NOMO-1 treated with dmso at 0.1 percent for 144 hours (cell line): ENCODE measurements at regions not wholly inside any gene's neighbourhood (a gene's known extent, or its start where the extent isn't known, plus 50 kb on each side); places are given as distances from the start of the nearest gene placed in this dataset.

Experiments used
- DNase-seq: peaks from one replicate; lab custom pipeline; 2025; ENCODE audit not compliant: unreplicated experiment; lab: John Stamatoyannopoulos, UW

DNA sequence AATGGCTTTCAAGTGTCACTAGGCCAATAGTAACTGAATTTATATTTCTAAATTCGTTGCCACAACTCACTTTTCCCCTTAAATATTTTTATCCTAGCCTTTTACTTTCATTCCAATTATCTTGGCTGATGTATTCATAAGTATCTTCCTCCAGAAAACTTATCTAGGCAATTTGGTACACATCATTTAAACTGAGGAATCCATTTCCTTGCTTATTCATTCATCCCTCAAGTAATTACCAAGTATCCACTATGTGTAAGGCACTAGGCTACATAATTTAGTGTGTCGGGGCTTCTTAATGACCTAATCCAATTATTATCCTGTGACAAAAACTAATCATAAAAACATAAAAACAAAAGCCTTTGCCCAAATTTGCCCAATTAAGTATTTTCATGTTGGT is 258.3 kb upstream of the TCF21 start:
- DNase-seq = no peak

DNA sequence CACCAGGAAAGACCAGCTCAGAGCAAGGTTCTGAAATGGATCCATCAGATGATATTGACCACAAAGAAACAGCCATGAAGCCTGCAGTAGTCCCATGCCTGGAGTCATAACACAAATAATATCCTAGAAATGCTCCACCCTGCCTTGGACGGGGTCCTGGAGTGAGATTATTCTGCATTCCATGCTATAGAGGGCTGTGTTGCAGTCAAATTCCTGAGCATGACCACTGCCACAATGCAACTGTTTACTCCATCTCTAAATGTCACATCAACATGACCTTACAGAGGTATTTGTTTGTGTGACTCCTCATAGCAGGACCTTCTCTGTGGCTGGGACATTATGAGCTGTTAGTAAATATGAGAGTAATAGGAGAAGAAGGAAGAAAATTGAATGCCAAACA is 257.5 kb upstream of the TCF21 start:
- no peak for DNase-seq

DNA sequence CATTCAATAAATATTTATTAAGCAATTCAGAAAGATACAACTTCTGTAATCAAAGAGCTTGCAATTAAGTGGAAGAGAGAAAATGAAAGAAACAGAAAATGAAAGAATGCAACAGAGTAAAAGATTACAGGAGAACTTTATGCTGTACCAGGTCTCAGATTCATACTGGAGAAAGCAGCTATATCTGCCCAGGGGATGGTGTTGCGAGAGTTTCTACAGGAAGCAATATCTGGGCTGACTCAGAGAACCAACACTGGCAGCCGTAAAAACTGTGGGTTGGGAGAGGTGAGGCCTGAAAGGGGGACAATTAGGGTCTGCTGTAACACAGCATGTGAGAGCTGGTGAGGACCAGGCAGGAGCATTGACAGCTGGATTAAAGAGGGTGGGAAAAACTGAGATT is 256.7 kb upstream of the TCF21 start:
- no peak for DNase-seq

DNA sequence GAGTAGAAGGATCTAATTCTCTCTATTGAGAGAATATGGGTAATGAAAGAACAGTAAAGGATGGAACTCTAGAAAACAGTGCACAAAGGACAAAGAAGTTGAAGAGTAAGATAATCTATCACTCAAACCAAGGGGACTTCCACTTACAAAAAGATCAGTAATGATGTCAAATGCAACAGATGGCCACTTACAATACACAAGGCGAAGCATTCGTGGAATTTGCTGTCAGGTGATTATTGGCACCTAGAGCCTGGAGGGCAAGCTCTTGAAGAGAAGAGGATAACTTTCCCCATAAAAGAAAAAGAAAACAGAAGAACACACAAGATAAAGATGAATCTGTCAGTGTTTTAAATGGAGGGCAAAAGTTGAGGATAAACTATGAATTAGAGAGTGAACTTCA is 256.0 kb upstream of the TCF21 start:
- DNase-seq = no peak

DNA sequence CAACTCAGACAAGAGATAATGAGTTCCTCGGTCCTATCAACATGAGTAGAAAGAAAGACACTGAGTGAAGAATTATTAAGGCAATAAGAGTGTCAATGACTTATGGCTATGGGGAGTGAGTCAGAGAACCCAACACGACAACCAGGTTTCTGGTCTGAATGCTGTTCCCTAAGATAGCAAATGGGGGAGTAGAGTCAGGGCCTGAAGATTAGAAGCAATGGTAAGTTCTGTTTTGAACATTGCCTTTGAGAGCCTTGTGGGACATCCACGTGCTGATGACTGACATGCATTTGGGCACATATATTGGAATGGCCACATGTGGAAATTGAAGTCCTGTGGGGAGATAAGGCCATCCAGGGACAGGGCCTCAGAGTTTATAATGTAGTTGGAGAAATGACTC is 254.4 kb upstream of the TCF21 start:
- DNase-seq = no peak

DNA sequence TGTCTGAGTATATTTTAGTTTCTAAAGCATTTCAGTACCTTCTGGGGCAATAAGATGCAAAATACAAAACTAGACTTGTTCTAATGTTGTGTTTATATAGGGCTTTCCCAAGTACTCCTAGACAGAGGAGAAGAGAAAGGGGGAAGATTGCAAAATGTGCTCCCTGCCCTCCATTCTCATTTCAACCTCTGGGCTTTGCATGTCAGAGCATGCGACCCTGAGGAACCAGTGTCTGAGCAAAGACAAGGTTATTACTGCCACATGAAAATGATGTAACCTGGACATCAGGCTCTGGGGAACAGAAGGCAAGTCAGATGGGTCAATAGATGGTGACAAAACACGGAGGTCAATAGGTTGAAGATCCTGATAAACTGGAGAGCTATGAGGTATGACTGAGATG is 253.5 kb upstream of the TCF21 start:
- no peak for DNase-seq

DNA sequence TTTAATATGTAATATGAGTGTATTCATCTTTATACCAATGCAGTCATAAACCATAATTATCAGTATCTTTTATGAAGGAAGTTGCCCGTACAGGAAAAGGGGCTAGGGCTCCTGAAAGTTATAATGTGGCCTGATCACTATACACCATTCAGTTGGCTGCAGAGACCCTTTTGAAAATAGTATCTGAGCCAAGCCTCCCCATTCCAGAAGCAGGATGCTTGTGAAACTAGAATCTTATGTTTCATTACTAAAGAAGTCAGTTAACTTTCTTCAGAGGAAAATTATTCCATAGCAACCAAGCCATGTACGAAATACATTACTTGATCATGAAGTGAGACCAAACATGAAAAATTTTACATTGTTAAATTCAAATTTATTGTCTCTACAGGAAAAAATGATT is 251.5 kb upstream of the TCF21 start:
- DNase-seq = no peak

DNA sequence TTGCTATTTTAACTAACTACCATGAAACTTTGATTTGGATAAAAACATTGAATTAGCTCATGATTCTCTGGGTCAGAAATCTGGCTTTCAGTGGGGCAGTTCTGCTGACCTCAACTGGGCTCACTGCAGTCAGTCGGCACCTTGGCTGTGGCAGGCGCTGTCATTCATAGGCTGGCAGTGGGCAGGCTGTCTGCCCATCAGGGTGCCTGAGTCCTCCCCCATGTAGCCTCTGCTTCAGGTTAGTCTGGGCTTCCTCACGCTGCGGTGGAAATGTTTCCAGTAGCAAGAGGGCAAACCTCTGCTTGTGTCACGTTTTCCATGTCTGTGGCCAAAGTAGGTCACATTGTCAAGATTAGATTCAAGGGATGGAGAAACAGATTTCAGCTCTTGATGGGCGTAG is 251.0 kb upstream of the TCF21 start:
- DNase-seq = no peak

DNA sequence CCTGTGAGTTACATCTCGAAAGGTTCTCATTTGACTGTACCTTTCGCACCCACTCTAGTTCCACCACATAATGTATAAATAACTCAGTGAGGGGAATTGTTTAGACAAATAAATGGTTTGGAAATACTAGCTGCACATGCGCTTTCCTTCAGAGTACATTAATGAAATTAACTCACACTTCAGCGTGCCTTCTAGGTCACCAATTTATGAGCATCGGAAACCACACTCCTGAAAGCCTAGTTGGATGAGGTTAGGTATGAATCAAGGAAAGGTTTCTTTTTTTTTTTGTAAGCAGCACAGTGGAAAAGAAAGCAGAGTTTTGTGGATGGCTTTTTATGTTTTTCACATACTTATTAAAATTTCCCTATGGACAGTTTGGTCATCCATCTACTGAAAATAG is 247.8 kb upstream of the TCF21 start:
- DNase-seq = no peak

DNA sequence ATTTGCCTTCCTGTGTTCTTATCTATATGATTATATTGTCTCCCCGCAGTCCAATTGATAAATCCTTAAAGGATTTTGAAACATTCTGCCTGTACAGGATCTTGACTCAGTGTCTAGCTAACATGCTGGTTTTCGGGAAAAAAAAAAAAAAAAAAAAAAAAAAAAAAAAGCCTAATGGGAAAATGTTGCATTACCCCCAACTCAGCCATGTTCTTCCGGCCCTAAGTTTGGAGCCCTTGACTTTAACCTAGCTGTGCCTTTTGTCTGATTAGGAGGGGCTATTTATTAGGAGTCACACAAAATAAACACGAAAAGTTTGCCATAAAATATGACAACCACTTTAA is 244.4 kb upstream of the TCF21 start:
- no peak for DNase-seq

DNA sequence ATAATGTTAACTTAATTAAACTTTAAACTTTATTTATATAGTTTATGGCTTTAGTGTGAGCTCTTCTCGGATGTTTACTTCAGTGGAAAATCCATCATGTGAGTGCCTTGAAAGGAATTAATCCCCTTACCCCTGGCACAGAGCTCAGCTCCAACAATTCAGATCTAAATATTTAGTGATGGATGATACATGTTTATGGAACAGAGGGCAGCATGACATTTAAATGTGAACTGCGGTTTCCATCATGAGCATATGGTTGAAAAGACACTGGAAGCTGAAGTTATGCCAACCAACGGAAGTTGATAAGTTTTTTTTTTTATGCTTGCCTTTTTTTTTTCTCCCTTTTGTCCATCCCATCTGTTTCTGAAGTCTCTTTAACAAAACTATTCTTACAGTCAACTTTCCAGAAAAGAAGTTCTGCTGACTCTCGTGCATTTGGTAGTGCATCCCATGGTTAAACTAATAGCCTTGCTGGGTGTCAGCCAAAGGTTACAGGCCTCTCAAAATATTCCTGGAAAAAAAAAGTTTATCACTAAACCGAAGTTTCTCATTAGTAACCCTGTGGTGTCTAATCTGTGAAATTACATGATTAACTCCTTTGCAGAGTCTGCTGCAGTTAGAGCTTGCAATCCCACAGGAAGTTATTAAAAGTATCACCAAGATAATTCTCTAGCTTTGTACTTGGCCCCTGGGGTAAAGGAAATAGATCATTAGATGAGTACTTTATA is 243.9 kb upstream of the TCF21 start:
- DNase-seq = no peak

DNA sequence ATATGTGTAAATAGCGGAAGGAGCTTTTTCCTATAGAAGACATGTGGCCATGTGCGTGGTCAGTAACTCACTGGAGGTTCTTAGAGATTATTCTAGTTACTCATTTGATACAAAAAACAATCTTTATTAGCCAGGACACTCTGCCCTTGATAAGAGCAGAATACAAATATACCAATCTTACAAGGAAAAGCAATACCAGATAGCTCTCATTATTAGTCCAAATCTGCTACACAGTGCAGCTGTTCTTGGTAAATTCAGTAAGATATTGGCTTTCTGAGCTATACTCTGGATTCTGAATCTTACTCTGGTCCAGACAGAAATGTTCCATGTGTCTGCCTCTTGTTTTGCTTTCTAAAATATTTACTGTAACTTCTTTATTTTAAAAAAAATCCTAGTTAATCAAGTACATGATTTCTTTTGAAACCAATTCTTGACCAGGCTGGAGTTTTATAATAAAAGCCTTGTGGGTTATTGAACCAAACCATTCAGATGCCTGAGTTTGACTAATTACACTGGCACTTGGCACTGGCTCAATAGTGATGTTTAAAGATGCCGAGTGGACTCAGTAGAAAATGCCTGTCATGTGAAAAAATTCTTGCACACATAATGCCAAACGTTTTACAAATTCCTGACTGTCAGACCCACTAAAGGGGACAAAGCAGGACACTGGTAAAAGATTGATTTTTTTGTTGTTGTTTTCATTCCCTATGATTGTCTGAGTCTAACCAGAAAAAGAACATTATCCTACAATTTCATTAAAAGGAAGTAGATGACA is 242.8 kb upstream of the TCF21 start:
- DNase-seq = no peak

DNA sequence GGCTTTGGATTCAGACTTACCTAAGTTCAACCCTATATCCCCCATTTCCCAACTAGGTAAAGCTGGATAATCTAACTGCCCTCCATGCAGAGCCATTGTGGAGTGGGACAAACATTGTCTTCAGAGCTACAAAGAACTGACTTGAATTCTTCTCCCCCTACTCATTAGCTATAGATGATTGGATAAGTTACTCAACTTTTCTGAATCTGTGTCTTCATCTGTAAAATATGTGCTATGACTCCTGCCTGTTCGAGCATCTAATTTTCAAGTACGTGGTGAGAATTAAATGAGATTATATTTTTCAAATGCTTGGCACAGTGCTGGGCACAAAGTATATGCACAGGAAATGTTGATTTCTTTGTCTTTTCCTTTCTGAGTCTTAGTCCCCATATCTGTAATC is 240.3 kb upstream of the TCF21 start:
- no peak for DNase-seq

DNA sequence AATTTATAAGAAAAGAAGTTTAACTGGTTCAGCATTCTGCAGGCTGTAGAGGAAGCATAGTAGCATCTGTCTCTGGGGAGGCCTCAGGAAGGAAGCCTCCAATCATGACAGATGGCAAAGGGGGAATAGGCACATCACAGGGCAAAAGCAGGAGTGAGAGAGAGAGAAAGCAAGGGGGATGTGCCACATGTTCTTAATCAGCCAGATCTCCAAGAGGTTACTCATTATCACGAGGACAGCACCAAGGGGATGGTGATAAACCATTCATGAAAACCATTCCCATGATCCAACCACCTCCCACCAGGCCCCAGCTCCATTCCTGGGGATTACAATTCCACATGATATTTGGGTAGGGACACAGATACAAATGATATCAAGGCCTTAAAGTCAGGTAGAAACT is 217.5 kb upstream of the TCF21 start:
- DNase-seq = no peak

DNA sequence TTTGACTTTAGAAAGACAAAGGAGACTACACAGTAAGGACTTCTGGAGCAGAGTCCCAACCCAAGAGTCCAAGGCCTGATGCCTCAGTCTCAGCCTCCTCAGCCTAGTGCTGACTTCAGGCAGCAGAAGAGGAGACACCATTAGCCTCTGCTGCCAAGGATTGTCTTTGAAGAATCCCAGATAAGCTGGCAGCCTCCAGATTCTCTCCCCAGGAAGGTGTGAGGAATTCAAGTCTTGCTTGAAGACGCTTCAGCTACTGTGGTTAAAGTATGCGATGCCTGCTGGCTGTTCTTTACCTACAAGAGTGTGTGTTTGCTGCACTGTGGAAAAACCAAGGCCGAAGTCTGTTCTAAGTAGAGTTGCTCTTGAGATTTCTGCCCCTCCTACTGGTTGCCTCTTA is 215.9 kb upstream of the TCF21 start:
- DNase-seq = no peak

DNA sequence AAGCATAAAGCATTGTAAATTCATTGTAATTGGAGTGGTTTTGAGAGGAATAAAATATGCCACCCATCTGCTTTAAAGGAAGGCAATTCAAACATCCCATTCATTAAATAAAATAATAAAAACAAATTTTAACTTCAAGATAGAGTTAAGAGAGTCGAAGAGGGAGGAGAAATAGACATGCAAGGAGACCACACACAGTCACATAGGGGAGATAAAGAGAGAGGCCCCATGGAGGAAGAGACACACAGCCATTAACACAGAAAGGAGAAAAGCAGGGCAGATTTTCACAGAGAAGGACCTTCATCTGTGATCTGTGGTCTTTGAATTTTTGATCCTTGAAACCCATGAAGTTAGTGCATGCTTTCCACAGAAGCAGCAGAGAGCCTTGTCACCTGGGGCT is 214.3 kb upstream of the TCF21 start:
- no peak for DNase-seq

DNA sequence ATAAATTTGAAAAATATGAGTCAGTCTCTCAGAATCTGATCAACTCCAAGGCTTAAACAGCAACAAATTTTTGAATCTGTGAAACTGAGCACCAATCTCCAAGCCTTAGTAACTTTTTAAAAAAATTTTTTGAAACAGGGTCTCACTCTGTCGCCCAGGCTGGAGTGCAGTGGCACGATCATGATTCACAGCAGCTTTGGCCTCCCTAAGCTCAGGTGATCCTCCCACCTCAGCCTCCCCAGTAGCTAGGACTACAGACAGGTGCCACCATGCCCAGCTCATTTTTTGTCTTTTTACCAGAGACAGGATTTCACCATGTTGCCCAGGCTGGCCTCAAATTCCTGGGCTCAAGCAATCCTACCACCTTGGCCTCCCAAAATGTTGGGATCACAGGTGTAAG is 207.9 kb upstream of the TCF21 start:
- DNase-seq = no peak

DNA sequence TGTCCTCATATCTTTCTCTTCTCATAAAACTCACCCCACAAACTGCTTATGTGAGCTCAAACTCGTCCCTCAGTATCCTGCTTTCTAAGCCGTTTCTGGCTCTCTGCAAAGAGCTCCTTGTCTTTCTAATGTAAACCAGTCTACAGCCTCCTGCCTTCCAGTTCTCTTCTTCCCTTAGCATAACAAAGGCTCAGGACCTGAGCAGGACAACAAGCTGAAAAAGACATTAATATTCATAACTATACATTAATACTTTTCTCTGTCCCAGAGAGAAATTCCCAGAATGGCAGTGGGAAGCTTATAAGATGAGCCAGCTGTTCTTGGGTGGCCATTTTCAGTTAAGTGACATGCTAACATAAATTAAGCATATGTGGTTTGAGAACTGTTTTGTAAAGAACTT is 207.0 kb upstream of the TCF21 start:
- DNase-seq = no peak

DNA sequence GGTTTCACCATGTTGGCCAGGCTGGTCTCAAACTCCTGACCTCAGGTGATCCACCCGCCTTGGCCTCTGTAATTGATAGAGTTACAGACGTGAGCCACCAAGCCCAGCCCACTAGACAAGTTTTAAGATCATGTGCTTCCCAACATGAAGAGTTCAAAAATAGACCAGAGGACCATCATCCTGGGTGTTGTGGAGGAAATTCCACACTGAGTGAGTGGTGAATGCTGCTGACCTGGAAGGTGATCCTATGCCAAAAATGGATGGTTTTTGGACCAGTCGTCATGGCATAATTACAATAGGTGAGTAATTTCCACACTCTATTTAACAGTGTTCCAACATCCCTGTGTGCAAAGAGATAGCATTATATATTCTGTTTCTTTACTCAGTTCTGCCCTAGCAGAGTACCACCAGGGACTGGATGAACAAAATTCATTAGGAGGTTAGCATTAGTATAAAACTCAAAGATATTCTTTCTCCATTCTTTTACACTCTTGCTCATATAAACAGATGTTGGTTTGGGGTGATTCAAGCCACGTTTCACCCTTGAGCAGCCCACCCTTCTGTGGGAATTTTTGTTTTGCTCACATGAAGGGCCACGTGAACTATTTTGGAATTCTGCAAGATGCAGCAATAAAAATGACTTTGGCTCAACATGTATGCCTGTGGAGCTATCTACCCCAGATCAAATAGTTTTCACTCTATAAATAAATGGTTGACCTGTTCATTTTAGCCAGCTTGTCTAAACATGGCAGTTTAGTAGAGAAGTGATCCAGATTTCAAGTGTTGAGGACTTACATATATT is 206.2 kb upstream of the TCF21 start:
- no peak for DNase-seq

DNA sequence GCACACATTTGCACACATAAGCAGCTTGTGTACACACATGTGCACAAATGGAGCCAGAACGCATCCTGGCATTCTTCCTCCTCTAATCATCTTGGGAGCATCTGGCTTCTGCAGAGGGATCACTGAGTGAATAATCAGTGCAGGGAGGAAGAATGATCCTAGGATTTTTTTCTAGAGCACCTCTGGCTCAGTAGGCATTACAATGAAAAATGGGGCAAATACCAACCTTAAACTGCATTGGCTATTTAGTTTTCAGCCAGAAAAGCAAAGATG is 205.7 kb upstream of the TCF21 start:
- DNase-seq = no peak

DNA sequence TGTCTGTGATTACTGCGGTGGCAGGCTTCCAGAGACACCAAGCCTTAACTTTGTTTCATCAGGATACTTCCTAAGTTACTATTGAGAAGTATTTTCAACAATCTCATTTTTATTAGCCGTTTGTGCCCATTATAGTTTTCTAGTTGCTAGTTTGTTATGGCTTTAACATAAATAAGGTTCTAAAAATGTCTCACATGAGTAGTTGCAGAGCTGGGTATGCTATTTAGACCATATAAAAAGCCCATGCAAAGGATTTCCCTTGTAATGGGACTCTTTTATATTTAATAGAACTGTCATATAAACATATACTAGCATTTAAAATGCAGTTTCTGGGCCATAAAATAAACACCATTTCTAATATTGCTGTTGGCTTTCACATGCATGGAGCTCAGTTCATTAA is 205.3 kb upstream of the TCF21 start:
- DNase-seq = no peak

DNA sequence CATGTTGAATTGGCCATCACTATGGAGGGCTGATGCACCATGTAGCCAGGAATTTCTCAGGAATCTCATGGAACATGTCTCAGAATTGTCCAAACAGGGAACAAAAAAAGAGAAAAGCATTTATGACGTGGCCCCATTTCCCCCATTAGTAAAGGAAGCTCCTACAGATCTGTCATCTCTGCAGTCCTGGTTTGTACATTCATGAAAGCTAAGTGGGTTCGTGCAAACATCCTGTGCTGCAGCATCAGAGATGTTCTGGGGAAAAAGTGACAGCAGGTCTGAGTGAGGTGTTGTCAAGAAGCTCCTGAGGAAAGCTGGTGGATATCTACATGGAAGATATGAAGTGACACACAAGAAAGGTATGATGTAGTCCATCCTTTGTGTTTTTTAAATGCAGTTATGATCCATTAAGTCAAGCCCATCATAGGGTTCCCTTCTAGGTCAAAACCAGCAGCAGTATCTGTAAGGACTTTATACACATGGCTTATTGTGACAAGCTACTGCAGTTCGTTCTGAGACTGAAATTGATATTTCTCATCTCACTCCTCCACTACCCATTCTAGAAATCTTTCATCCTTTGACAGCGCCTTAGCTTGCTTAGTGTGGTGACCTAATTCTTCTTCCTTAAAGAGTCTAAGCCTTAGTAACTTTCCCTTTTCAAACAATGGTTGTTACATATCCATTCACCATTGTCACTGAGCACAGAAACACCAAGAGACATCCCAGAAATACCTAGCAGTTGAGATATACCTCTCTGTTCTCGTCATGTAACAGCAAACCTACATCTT is 200.0 kb upstream of the TCF21 start:
- no peak for DNase-seq
